GM20431 (cell line): ENCODE measurements at regions not wholly inside any gene's neighbourhood (a gene's known extent, or its start where the extent isn't known, plus 50 kb on each side); places are given as distances from the start of the nearest gene placed in this dataset.

Experiments
- in situ Hi-C: fragments of 300-500 bp; cut with MseI, MboI; formaldehyde crosslinking; loops from one replicate; pipeline ENCODE4 v1.15.0; 2020; ENCODE audit warnings: low sequenced_read_pairs; ENCODE audit not compliant: unreplicated experiment

GRCh38 chr13:34620862-34621261 is 321.2 kb upstream of the NBEA start:
- in situ Hi-C loops: no loop called here

GRCh38 chr13:34623331-34623730 is 318.7 kb upstream of the NBEA start:
- in situ Hi-C loops: no loop called here

GRCh38 chr13:34627509-34628208 is 314.4 kb upstream of the NBEA start:
- in situ Hi-C loops: no loop called here

DNA sequence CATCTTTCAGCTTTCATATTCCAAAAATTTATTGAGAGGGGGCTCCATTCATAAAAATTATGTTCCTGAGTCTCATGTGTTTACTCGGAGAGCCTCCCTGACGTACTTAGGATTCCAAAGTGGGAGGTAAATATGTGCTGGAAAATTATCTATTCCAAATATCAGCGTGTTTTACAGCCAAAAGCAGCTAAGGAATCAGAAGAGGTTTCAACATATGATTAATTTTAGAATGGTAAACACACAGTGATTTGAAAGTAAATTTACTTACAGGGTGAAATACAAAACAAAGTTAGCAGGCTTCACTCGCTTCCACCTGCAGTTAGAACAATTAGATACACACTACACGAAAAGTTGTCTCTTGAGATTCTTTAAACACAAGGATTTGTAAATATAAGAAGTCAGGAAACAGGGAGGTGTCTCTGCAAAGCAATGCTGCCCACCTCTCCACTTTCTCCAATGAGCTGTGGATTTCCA is 313.8 kb upstream of the NBEA start:
- in situ Hi-C loops: no loop called here

DNA sequence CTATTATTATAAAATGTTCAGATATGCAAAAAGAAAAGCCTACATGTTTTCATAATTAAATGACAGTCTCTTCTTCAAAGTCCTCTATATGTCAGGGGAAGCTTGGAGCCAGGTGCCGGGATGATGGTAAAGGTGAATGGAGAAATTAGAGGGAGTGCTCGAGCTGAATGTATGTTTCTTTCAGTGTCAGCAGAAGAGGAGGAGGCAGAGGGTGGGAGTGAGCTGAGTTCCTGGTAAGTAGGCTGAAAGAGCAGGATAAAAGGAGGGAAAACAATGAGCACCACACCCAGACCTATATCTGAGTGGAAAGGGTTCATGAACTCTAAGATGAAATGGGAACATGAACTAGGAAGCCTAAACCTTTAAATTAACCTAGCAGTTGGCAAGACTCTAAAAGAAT is 307.6 kb upstream of the NBEA start:
- in situ Hi-C loops: no loop called here

DNA sequence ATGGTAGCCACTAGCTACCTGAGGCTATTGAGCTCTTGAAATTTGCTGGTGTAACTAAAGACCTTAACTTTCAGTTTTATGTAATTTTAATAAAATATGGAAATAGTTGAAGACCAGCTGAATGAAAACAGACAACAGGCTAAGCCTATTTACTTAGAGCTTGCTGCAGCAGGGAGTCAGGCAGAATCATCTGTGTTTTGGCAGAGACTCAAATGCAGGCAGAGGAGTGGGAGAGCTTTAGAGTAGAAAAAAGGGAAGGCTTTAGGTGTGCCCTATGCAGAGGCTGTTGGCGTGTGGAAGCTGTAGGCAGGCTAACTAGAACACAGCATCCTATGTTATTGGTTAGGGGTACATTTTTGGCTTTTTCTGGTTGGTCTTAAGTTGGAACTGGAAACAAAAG is 304.9 kb upstream of the NBEA start:
- in situ Hi-C loops: no loop called here

- in situ Hi-C loops: no loop called here
Observed at GRCh38 chr13:34637636-34638035, 304.4 kb upstream of the NBEA start.

GRCh38 chr13:34638897-34639296 is 303.2 kb upstream of the NBEA start:
- in situ Hi-C loops: no loop called here

DNA sequence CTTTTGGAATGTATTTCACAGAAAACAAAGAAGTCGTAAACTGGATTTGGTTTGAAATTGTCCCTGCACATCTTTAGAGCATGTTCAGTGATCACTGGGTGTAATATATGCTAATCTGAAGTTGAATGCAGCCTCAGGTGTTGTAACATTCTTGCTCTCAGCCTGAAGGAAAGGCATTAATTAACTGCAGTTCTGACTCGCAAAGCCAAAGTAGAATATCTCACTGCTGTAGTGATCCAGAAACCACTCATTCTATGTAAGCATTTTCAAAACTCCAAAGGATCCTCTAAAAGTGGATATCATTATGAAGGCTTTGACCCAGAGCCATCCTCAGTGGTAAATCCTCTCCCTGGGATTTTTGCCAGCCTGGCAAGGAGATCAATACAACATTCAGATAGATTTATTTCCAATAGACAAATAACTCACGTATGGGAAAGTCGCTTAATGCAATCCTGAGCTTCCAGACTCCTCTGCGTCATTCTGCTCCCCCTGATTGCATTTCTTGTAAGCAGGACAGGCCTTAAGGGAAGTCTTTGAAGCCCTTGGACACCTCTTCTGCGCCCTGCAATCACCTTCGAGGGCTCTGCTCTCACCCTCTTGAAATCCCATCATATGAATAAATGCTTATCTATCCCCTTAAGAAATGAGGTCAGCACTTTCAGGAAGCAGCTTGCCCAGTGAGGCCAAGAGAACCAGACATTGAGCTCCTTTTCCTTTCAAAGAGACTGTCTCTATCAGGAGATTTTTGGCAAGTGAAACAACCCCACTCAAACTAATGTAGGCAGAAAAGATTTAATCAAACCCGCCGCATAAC is 301.7 kb upstream of the NBEA start:
- in situ Hi-C loops: no loop called here

- in situ Hi-C loops: no loop called here
Observed at GRCh38 chr13:34640993-34641330, 301.1 kb upstream of the NBEA start.

GRCh38 chr13:34647379-34648150 is 294.5 kb upstream of the NBEA start:
- in situ Hi-C loops: no loop called here

DNA sequence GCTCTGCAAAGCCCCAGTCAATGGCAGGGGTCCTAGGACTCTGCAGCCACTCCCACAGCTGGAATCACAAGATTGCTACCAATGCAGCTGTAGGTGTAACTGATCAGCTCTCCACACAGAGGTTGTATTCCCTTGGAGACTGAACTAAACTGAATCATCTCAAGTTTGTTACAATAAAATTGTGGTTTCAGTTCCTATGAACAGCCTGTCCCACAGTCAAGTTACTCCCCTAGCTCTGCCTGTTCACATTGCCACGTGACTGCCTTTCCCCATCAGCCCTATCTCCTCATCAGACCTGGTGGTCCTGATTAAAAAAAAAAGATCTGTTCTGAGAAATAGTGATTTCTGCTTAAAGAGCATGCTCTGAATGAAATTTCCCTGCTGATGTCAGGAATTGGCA is 287.9 kb upstream of the NBEA start:
- in situ Hi-C loops: no loop called here

DNA sequence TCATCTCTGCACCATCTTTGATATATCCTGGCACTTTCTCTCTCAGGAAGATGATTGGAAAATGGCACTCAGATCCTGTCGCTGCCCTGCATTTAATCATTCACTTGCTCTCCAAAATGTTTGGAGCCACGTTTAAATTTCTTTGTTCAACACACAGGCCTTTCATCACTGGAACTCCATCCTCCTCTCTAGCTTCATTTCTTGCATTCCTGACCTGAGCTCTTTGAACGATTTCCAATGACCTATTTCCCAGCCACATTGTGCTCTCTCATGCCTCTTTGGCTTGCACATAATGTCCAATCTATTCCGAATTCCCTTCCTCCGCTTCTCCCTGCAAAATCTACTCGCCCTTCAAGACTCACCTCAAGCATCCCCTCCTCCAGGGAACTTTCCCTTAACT is 287.4 kb upstream of the NBEA start:
- in situ Hi-C loops: no loop called here

- in situ Hi-C loops: no loop called here
Observed at GRCh38 chr13:34655554-34655953, 286.5 kb upstream of the NBEA start.

- in situ Hi-C loops: no loop called here
Observed at GRCh38 chr13:34657716-34658115, 284.4 kb upstream of the NBEA start.

DNA sequence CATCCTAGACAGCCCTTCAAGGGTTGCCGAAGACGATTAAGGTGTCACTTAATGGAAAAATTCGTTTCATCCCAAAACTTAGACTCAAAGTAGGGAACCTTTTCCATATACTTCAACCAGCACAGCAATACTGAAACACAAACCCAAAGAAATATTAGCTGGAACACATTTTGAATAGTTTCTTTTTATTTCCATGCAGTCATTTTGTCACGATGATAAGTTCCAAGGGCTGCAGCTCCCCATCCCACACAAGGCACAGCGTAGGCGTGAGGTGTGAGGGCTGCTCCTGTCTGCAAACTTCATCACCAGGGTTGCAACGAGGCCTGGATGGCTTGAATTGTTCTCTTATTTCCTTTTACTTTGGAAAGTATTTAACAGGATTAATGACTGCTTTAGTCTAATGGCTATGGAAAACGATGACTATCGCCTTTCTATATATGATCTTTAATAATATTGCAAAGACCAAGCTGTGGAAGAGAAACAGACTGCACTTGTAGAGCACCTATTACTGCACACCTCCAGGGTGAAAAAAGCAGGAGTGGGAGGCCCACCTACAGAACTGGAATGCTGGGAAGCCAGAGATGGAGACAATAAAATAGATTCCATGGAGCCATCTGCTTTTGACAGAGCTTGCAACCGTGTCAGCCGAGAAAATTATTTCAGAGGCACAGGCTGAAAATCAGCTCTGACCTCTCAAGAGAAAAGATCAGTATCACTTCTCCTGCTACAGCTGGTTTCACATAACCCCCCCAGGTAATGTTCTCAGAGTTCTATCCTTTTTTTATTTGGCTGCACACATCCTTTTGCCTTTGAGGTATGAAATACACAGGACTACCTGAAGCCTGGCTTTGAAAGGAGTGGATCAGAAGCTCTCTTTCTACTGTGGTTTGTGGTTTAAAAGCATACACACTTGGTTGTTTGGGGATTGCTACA is 274.5 kb upstream of the NBEA start:
- in situ Hi-C loops: no loop called here

- in situ Hi-C loops: no loop called here
Observed at GRCh38 chr13:34671137-34671536, 270.9 kb upstream of the NBEA start.

GRCh38 chr13:34672631-34673030 is 269.4 kb upstream of the NBEA start:
- in situ Hi-C loops: no loop called here

DNA sequence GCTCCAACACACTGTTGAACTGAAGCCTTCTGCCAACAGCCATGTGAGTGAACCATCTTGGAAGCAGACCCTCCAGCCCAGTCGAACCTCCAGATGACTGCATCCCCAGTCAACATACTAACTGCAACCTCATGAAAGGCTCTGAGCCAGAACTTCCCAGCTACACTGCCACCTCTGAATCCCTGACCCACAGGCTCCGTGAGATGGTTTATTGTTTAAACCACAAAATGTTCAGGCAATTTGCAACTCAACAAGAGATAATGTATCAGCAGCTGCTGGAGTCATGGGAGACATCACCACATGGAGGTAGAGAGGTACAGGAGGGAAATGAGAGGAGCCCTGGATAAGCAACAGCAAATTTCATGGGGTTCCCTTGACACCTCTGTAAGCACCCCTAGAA is 266.4 kb upstream of the NBEA start:
- in situ Hi-C loops: no loop called here

GRCh38 chr13:34678154-34678553 is 263.9 kb upstream of the NBEA start:
- in situ Hi-C loops: no loop called here
